ENCODE measurements at regions not wholly inside any gene's neighbourhood (a gene's known extent, or its start where the extent isn't known, plus 50 kb on each side); places are given as distances from the start of the nearest gene placed in this dataset.

- no peak for DNase-seq (ENCODE audit: low read depth)
These were observed 448.2 kb downstream of the RPS24 start for GRCh38 chr10:78481842-78482241.

- no peak for DNase-seq (ENCODE audit: low read depth)
These were observed 450.0 kb downstream of the RPS24 start for GRCh38 chr10:78483641-78484040.

GRCh38 chr10:78489034-78489433 is 455.4 kb downstream of the RPS24 start:
- DNase-seq (ENCODE audit: low read depth) = no peak

GRCh38 chr10:78491812-78492211 is 458.1 kb downstream of the RPS24 start:
- no peak for DNase-seq (ENCODE audit: low read depth)

GRCh38 chr10:78492424-78492823 is 458.8 kb downstream of the RPS24 start:
- no peak for DNase-seq (ENCODE audit: low read depth)

- DNase-seq (ENCODE audit: low read depth) = no peak
These were observed 460.5 kb downstream of the RPS24 start for GRCh38 chr10:78494179-78494578.

- no peak for DNase-seq (ENCODE audit: low read depth)
These were observed 468.7 kb downstream of the RPS24 start for GRCh38 chr10:78502210-78502936.

GRCh38 chr10:78504181-78504580 is 470.5 kb downstream of the RPS24 start:
- no peak for DNase-seq (ENCODE audit: low read depth)

- no peak for DNase-seq (ENCODE audit: low read depth)
These were observed 472.0 kb downstream of the RPS24 start for GRCh38 chr10:78505657-78506056.

GRCh38 chr10:78506614-78507013 is 473.0 kb downstream of the RPS24 start:
- DNase-seq (ENCODE audit: low read depth) = no peak

- no peak for DNase-seq (ENCODE audit: low read depth)
These were observed 474.0 kb downstream of the RPS24 start for GRCh38 chr10:78507510-78508160.

- no peak for DNase-seq (ENCODE audit: low read depth)
These were observed 475.5 kb downstream of the RPS24 start for GRCh38 chr10:78508955-78509748.

- no peak for DNase-seq (ENCODE audit: low read depth)
These were observed 477.1 kb downstream of the RPS24 start for GRCh38 chr10:78510566-78511323.

- DNase-seq (ENCODE audit: low read depth) = no peak
These were observed 477.9 kb downstream of the RPS24 start for GRCh38 chr10:78511324-78512204.

GRCh38 chr10:78512205-78512550 is 478.5 kb downstream of the RPS24 start:
- DNase-seq (ENCODE audit: low read depth) = no peak

GRCh38 chr10:78513330-78513729 is 479.7 kb downstream of the RPS24 start:
- DNase-seq (ENCODE audit: low read depth) = no peak

- DNase-seq (ENCODE audit: low read depth) = no peak
These were observed 480.3 kb downstream of the RPS24 start for GRCh38 chr10:78513986-78514385.

GRCh38 chr10:78514459-78514858 is 480.8 kb downstream of the RPS24 start:
- no peak for DNase-seq (ENCODE audit: low read depth)

- DNase-seq (ENCODE audit: low read depth) = no peak
These were observed 481.6 kb downstream of the RPS24 start for GRCh38 chr10:78515038-78515872.

- DNase-seq (ENCODE audit: low read depth) = no peak
These were observed 482.1 kb downstream of the RPS24 start for GRCh38 chr10:78515873-78516153.

GRCh38 chr10:78516236-78516635 is 482.6 kb downstream of the RPS24 start:
- DNase-seq (ENCODE audit: low read depth) = no peak

Measured in activated T-cell treated with anti-CD3 and anti-CD28 coated beads for 48 hours (primary cell).